ENCODE measurements at regions not wholly inside any gene's neighbourhood (a gene's known extent, or its start where the extent isn't known, plus 50 kb on each side); places are given as distances from the start of the nearest gene placed in this dataset.

GRCh38 chr5:24714746-24715145 is 70.0 kb upstream of the CDH10 start:
- peaks cover 10% of the 10 kb centered on the region for H3K9me3 ChIP-seq (replicated peaks)
- H3K27ac ChIP-seq (replicated peaks) = no peak overlapping the region
- no peaks in the 10 kb centered on the region for H3K4me1 ChIP-seq
- intact Hi-C loops (cut with micrococcal nuclease) = no loop called here
- H3K27me3 ChIP-seq (ENCODE audit: low read depth) = no peaks in the 10 kb centered on the region
- TF ChIP-seq CTCF (IDR thresholded peaks at IDR 0.05; ENCODE audit: borderline replicate concordance) = no peak
- H3K4me3 ChIP-seq = peak overlapping the region; percentile 29
- H3K36me3 ChIP-seq = no peaks in the 10 kb centered on the region
- no peak for DNase-seq

GRCh38 chr5:24712947-24713346 is 68.2 kb upstream of the CDH10 start:
- no peak overlapping the region for H3K4me3 ChIP-seq
- DNase-seq = no peak
- TF ChIP-seq CTCF (IDR thresholded peaks at IDR 0.05; ENCODE audit: borderline replicate concordance) = no peak
- H3K27me3 ChIP-seq (ENCODE audit: low read depth) = no peaks in the 10 kb centered on the region
- H3K4me1 ChIP-seq = no peaks in the 10 kb centered on the region
- intact Hi-C loops (cut with micrococcal nuclease) = no loop called here
- no peak overlapping the region for H3K27ac ChIP-seq (replicated peaks)
- peaks cover 10% of the 10 kb centered on the region for H3K9me3 ChIP-seq (replicated peaks)
- H3K36me3 ChIP-seq = no peaks in the 10 kb centered on the region

GRCh38 chr5:24712047-24712446 is 67.3 kb upstream of the CDH10 start:
- Histone ChIP-seq H3K27ac (replicated peaks) (no peak overlapping the region), H3K27me3 (ENCODE audit: low read depth) (no peaks in the 10 kb centered on the region), H3K4me1 (no peaks in the 10 kb centered on the region), H3K9me3 (replicated peaks) (peaks cover 10% of the 10 kb centered on the region), H3K36me3 (no peaks in the 10 kb centered on the region), H3K4me3 (no peak overlapping the region)
- no peak for DNase-seq
- TF ChIP-seq CTCF (IDR thresholded peaks at IDR 0.05; ENCODE audit: borderline replicate concordance) = no peak
- intact Hi-C loops (cut with micrococcal nuclease) = no loop called here

- DNase-seq = no peak
- H3K4me3 ChIP-seq = no peak overlapping the region
- no peak for TF ChIP-seq CTCF (IDR thresholded peaks at IDR 0.05; ENCODE audit: borderline replicate concordance)
- no peaks in the 10 kb centered on the region for H3K4me1 ChIP-seq
- H3K27ac ChIP-seq (replicated peaks) = no peak overlapping the region
- peaks cover 33% of the 10 kb centered on the region for H3K9me3 ChIP-seq (replicated peaks)
- no peaks in the 10 kb centered on the region for H3K27me3 ChIP-seq (ENCODE audit: low read depth)
- intact Hi-C loops (cut with micrococcal nuclease) = no loop called here
- H3K36me3 ChIP-seq = no peaks in the 10 kb centered on the region
Measured at GRCh38 chr5:24703934-24704333, 59.2 kb upstream of the CDH10 start.

All from left ventricle myocardium inferior (tissue), 1 donor.